ENCODE measurements at regions not wholly inside any gene's neighbourhood (a gene's known extent, or its start where the extent isn't known, plus 50 kb on each side); places are given as distances from the start of the nearest gene placed in this dataset.
"Not testable (repeated sequence)": the region's sequence is repeated elsewhere in the genome, so short reads cannot be mapped to it uniquely, and the experiment has no call there.

DNA sequence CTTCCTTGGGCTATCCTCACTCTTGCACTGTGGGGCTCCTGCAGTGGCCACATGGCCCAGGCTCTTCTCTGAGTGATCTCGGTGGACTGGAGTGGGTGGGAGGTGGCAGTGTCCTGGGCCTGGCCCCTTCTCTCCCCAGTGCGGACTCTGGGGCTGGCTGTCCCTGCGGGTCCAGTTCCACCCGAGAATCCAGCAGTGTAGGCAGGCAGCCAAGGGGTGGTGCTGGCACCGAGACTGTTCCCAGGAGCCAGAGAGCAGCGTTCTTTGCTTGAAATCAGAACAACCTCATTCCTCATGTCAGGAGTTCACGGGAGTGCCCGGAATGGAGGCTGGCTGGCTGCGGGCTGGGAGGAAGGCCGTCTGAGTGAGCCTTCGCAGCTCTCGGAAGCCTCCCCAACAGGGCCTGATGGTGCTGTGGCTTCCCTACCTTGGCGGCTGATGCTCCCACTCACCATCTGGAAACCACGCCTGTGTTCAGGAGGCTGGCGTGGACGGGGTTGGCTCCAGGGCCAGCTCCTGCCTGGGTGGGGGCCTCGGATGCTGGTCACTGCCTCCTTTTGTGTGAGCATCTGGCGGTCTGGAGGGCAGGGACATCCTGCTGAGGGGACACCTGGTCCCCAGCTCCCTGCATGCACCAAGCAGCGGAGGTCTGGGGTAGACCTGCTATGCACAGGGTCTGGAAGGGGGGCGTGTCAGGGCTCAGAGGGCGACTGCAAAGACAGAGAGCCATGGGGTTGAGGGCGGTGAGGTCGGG, 238.9 kb downstream of the TMEM121 start:
- not testable (repeated sequence) for DNase-seq (ENCODE audit: low read depth, low spot score); H3K27me3 ChIP-seq (ENCODE audit: insufficient read depth, insufficient read length); H3K9me3 ChIP-seq (ENCODE audit: insufficient read depth, low read length); H3K4me1 ChIP-seq (ENCODE audit: insufficient read depth, insufficient read length); H3K9ac ChIP-seq (ENCODE audit: insufficient read length, low read depth); H3K36me3 ChIP-seq (ENCODE audit: insufficient read depth, insufficient read length, low read length); H3K4me3 ChIP-seq (ENCODE audit: insufficient read length, low read depth)

DNA sequence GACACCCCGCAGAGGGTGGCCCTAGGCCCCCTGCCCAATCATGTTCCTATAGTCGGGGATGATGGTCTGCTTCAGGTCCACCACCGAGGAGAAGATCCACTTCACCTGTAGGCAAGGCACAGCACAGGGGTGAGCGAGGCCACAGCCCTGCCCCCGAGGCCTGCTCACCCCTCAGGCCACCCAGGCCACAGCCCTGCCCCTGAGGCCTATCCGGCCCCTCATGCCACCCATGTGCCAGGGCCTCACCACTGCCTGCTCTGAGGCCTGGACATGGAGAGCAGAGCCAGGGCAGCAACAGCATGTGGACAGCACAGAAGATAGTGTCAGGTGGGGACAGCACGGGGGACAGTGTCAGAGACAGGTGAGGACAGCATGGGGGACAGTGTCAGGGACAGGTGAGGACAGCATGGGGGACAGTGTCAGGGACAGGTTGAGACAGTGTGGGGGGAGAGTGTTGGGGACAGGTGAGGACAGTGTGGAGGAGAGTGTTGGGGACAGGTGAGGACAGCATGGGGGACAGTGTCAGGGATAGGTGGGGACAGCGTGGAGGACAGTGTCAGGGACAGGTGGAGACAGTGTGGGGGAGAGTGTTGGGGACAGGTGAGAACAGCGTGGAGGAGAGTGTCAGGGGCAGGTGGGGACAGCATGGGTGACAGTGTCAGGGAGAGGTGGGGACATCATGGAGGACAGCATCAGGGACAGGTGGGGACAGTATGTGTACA, 239.7 kb downstream of the TMEM121 start:
- no peak overlapping the region for H3K4me3 ChIP-seq (ENCODE audit: insufficient read length, low read depth)
- no peaks in the 10 kb centered on the region for H3K36me3 ChIP-seq (ENCODE audit: insufficient read depth, insufficient read length, low read length)
- H3K27me3 ChIP-seq (ENCODE audit: insufficient read depth, insufficient read length): no peaks in the 10 kb centered on the region
- no peak for DNase-seq (ENCODE audit: low read depth, low spot score)
- TF ChIP-seq SUZ12 (IDR thresholded peaks at IDR 0.05; ENCODE audit: extremely low read depth, insufficient read depth, insufficient read length) (no peak), ZNF274 (IDR thresholded peaks at IDR 0.05; ENCODE audit: low read depth, low read length) (no peak), YY1 (IDR thresholded peaks at IDR 0.05; ENCODE audit: insufficient read depth, insufficient read length) (no peak)
- H3K9me3 ChIP-seq (ENCODE audit: insufficient read depth, low read length): no peaks in the 10 kb centered on the region
- no peak overlapping the region for H3K9ac ChIP-seq (ENCODE audit: insufficient read length, low read depth)
- no peaks in the 10 kb centered on the region for H3K4me1 ChIP-seq (ENCODE audit: insufficient read depth, insufficient read length)

DNA sequence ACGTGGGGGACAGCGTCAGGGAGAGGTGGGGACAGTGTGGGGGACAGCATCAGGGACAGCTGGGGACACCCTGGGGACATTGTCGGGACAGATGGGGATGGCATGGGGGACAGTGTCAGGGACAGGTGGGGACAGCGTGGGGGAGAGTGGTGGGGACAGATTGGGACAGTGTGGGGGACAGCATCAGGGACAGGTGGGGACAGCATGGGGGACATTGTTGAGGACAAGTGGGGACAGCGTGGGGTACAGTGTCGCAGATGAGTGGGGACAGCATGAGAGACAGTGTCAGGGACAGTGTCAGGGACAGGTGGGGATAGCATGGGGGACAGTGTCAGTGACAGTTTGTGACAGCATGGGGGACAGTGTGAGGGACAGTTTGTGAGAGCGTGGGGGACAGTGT, 240.9 kb downstream of the TMEM121 start:
- H3K4me1 ChIP-seq (ENCODE audit: insufficient read depth, insufficient read length): no peaks in the 10 kb centered on the region
- no peak overlapping the region for H3K9ac ChIP-seq (ENCODE audit: insufficient read length, low read depth)
- H3K9me3 ChIP-seq (ENCODE audit: insufficient read depth, low read length): no peaks in the 10 kb centered on the region
- no peaks in the 10 kb centered on the region for H3K36me3 ChIP-seq (ENCODE audit: insufficient read depth, insufficient read length, low read length)
- no peak for DNase-seq (ENCODE audit: low read depth, low spot score)
- no peak overlapping the region for H3K4me3 ChIP-seq (ENCODE audit: insufficient read length, low read depth)
- TF ChIP-seq ZNF274 (IDR thresholded peaks at IDR 0.05; ENCODE audit: low read depth, low read length) (no peak), SUZ12 (IDR thresholded peaks at IDR 0.05; ENCODE audit: extremely low read depth, insufficient read depth, insufficient read length) (no peak), YY1 (IDR thresholded peaks at IDR 0.05; ENCODE audit: insufficient read depth, insufficient read length) (no peak)
- H3K27me3 ChIP-seq (ENCODE audit: insufficient read depth, insufficient read length): no peaks in the 10 kb centered on the region

DNA sequence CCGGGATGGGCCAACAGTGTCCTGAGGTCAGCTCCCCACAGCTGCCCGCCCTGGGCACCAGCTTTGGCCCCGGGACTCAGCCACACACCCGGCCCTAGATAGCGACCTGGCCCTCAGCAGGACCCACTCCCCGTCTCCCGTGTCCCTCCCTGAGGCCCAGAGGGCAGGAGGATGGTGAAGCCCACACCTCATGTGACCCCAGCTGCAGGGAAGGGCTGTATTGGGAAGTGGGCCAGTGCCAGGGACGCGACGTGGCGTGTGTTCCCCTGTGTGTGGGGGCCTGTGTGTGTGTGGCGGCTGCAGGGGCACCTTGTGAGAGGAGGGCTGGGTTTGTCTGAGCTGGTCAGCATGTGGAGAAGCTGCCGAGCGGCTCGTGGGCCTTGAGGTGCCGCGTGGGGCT, 241.7 kb downstream of the TMEM121 start:
- DNase-seq (ENCODE audit: low read depth, low spot score); H3K36me3 ChIP-seq (ENCODE audit: insufficient read depth, insufficient read length, low read length); H3K9me3 ChIP-seq (ENCODE audit: insufficient read depth, low read length); H3K9ac ChIP-seq (ENCODE audit: insufficient read length, low read depth); H3K27me3 ChIP-seq (ENCODE audit: insufficient read depth, insufficient read length); H3K4me1 ChIP-seq (ENCODE audit: insufficient read depth, insufficient read length); H3K4me3 ChIP-seq (ENCODE audit: insufficient read length, low read depth): not testable (repeated sequence)

DNA sequence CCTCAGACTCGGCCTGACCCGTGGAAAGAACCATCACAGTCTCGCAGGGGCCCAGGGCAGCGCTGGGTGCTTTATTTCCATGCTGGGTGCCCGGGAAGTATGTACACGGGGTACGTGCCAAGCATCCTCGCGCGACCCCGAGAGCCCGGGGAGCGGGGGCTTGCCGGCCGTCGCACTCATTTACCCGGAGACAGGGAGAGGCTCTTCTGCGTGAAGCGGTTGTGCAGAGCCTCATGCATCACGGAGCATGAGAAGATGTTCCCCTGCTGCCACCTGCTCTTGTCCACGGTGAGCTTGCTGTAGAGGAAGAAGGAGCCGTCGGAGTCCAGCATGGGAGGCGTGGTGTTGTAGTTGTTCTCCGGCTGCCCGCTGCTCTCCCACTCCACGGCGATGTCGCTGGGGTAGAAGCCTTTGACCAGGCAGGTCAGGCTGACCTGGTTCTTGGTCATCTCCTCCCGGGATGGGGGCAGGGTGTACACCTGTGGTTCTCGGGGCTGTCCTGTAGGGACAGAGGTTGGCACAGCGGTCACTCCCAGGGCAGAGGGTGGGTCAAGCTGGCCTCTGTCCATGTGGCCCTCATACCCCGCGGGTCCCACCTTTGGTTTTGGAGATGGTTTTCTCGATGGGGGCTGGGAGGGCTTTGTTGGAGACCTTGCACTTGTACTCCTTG, 242.8 kb downstream of the TMEM121 start:
- H3K4me3 ChIP-seq (ENCODE audit: insufficient read length, low read depth); H3K36me3 ChIP-seq (ENCODE audit: insufficient read depth, insufficient read length, low read length); H3K4me1 ChIP-seq (ENCODE audit: insufficient read depth, insufficient read length); DNase-seq (ENCODE audit: low read depth, low spot score); H3K9ac ChIP-seq (ENCODE audit: insufficient read length, low read depth); H3K9me3 ChIP-seq (ENCODE audit: insufficient read depth, low read length); H3K27me3 ChIP-seq (ENCODE audit: insufficient read depth, insufficient read length): not testable (repeated sequence)

DNA sequence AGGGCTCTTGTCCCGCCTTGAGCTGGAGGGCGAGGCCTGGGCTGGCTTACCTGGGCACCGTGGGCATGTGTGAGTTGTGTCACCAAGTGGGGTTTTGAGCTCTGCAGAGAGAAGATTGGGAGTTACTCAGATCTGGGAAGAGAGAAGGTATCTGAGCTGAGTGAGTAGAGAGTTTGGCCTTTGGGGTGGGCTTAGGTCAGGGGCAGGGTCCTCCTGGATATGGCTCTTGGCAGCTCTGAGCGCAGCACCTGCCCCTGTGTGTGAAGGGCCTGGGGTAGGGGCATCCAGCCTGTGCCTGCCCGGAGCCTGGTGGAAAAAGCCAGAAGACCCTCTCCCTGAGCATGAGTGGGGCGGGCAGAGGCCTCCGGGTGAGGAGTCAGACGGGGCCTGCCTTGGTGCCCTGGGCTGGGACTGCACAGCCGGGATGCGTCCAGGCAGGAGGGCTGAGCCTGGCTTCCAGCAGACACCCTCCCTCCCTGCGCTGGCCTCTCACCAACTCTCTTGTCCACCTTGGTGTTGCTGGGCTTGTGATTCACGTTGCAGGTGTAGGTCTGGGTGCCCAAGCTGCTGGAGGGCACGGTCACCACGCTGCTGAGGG, 244.3 kb downstream of the TMEM121 start:
- not testable (repeated sequence) for H3K4me1 ChIP-seq (ENCODE audit: insufficient read depth, insufficient read length); H3K9me3 ChIP-seq (ENCODE audit: insufficient read depth, low read length); H3K36me3 ChIP-seq (ENCODE audit: insufficient read depth, insufficient read length, low read length); H3K9ac ChIP-seq (ENCODE audit: insufficient read length, low read depth); H3K4me3 ChIP-seq (ENCODE audit: insufficient read length, low read depth); DNase-seq (ENCODE audit: low read depth, low spot score); H3K27me3 ChIP-seq (ENCODE audit: insufficient read depth, insufficient read length)

DNA sequence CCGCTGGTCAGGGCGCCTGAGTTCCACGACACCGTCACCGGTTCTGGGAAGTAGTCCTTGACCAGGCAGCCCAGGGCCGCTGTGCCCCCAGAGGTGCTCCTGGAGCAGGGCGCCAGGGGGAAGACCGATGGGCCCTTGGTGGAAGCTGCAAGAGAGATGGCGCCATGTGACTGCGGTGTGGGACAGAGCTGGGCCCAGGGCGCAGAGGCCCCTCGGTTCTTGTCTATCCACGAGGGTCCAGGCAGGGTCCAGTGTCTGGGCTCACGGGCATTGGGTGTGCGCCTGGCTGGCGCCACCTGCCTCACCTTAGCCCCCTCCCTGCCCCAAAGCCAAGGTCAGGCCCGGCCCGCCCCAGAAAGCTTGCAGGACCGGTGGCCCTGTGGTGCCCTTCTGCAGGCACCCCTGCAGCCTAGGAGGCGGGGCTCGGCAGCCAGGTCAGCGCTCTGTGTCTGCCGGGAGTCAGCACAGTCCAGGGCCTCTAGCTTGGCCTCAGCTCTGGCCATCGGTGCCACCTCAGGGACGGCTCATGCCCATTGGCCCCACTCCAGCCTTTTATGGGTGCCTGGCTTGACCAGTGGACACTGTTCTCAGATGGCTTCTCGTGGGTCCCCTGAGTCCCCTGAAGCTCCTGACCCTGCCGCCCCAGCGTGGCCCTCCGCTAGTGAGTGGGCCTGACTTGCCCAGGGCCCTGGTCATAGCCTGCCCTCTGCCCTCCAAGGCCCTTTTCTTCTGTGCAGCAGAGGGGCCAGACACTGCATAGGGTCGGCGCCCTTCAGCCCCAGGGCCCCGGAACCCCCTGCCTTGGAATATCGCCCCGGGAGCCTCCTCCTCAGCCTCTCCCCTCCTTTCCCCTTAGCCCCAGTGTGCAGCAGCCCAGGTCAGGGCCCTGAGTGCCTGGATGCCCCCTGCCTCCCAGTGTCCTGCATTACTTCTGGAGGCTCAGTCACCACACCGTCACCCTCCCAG, 245.2 kb downstream of the TMEM121 start:
- not testable (repeated sequence) for DNase-seq (ENCODE audit: low read depth, low spot score); H3K9me3 ChIP-seq (ENCODE audit: insufficient read depth, low read length); H3K4me3 ChIP-seq (ENCODE audit: insufficient read length, low read depth); H3K36me3 ChIP-seq (ENCODE audit: insufficient read depth, insufficient read length, low read length); H3K9ac ChIP-seq (ENCODE audit: insufficient read length, low read depth); H3K27me3 ChIP-seq (ENCODE audit: insufficient read depth, insufficient read length); H3K4me1 ChIP-seq (ENCODE audit: insufficient read depth, insufficient read length)

DNA sequence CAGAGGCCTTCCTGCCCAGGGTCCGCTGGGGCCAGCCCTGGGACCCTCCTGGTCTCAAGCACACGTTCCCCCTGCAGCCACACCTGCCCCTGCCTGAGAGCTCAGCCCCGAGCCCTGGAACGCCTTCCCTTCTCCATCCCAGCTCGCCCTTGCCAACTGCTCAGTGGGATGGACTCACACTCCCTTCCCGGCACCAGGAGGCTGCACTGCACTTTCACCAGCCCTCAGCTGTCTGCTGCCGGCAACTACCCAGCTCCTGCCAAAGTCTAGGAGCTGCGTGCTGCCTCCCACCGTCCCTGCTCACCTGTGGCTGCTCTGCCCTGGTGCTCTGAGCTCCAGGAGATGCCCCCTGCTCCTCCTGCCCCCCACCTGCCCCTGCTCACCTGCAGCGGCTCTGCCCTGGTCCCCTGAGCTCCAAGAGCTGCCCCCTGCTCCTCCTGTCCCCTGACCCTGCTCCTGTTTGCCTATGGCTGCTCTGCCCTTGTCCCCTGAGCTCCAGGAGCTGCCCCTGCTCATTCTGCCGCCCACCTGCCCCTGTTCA, 246.4 kb downstream of the TMEM121 start:
- H3K4me3 ChIP-seq (ENCODE audit: insufficient read length, low read depth); H3K4me1 ChIP-seq (ENCODE audit: insufficient read depth, insufficient read length); H3K36me3 ChIP-seq (ENCODE audit: insufficient read depth, insufficient read length, low read length); H3K27me3 ChIP-seq (ENCODE audit: insufficient read depth, insufficient read length); DNase-seq (ENCODE audit: low read depth, low spot score); H3K9ac ChIP-seq (ENCODE audit: insufficient read length, low read depth); H3K9me3 ChIP-seq (ENCODE audit: insufficient read depth, low read length): not testable (repeated sequence)

Data from NT2/D1 (cell line).